Fibroblast of lung (primary cell): ENCODE measurements at regions not wholly inside any gene's neighbourhood (a gene's known extent, or its start where the extent isn't known, plus 50 kb on each side); places are given as distances from the start of the nearest gene placed in this dataset.

Experiments used
- DNase-seq, 2 donors: peaks; one replicate each; pipeline versions ENCODE4 v3.0.0 to v3.0.0-alpha.2; 2010; ENCODE audit warnings: low read depth in 2 of 2
- H2AFZ ChIP-seq: 2 replicates; pipeline ENCODE4 v1.5.1; 2012; ENCODE audit warnings: low read length, control low read depth, inconsistent platforms
- H3K27ac ChIP-seq: 2 replicates; pipeline ENCODE4 v1.5.1; 2011; ENCODE audit warnings: low read length, control low read depth; ENCODE audit not compliant: insufficient read depth
- H3K27me3 ChIP-seq: 2 replicates; pipeline ENCODE4 v1.5.1; 2011; ENCODE audit warnings: mild to moderate bottlenecking, low read length; ENCODE audit not compliant: control insufficient read depth, insufficient read depth
- H3K36me3 ChIP-seq: 2 replicates; pipeline ENCODE4 v1.5.1; 2011; ENCODE audit warnings: low read length; ENCODE audit not compliant: control insufficient read depth, insufficient read depth
- H3K4me1 ChIP-seq: 2 replicates; pipeline ENCODE4 v1.5.1; 2011; ENCODE audit warnings: low read length; ENCODE audit not compliant: control insufficient read depth, insufficient read depth; ENCODE audit errors: extremely low read depth
- H3K4me2 ChIP-seq: 2 replicates; pipeline ENCODE4 v1.5.1; 2011; ENCODE audit warnings: low read length, control low read depth; ENCODE audit not compliant: insufficient read depth; ENCODE audit errors: extremely low read depth
- H3K4me3 ChIP-seq, 4 experiments: fragments of 200-600 bp in 1 of 4; sonication (generic) in 1 of 4; replicated peaks in 1 of 4; 2 replicates each; pipeline ENCODE4 v1.5.1; 2011 to 2016; ENCODE audit warnings: low read length in 4 of 4, low read depth in 3 of 4, mild to moderate bottlenecking in 3 of 4, control low read depth in 2 of 4, inconsistent platforms in 1 of 4, mixed read lengths in 1 of 4; ENCODE audit not compliant: insufficient read depth in 1 of 4; ENCODE audit errors: control extremely low read depth in 1 of 4
- H3K79me2 ChIP-seq: 2 replicates; pipeline ENCODE4 v1.5.1; 2012; ENCODE audit warnings: mild to moderate bottlenecking, low read length, inconsistent platforms; ENCODE audit not compliant: control insufficient read depth, insufficient read depth
- H3K9ac ChIP-seq: 2 replicates; pipeline ENCODE4 v1.5.1; 2011; ENCODE audit warnings: mild to moderate bottlenecking, low read length, control low read depth; ENCODE audit not compliant: insufficient read depth
- H3K9me3 ChIP-seq: 2 replicates; pipeline ENCODE4 v1.5.1; 2012; ENCODE audit warnings: low read depth, low read length; ENCODE audit not compliant: control insufficient read depth, insufficient read depth
- H4K20me1 ChIP-seq: 2 replicates; pipeline ENCODE4 v1.5.1; 2011; ENCODE audit warnings: low read length; ENCODE audit not compliant: control insufficient read depth, insufficient read depth; ENCODE audit errors: extremely low read depth
- CTCF ChIP-seq, 2 donors: IDR thresholded peaks in 1 of 2; conservative IDR thresholded peaks in 1 of 2; 1 replicate in 1 of 2; 2 replicates in 1 of 2; pipeline ENCODE4 v1.5.1; 2011 to 2012; ENCODE audit warnings: low read length in 2 of 2, control low read depth in 1 of 2, inconsistent platforms in 1 of 2, low read depth in 1 of 2, mild to moderate bottlenecking in 1 of 2
- EZH2 ChIP-seq: IDR thresholded peaks from 2 replicates; pipeline ENCODE4 v1.5.1; 2012; ENCODE audit warnings: low read length, control low read depth, mild to moderate bottlenecking; ENCODE audit errors: missing control alignments

GRCh38 chr4:111813555-111814140 is 331.6 kb upstream of the FAM241A start:
- no peak for DNase-seq
- no peak overlapping the region for H2AFZ ChIP-seq

GRCh38 chr4:111814961-111815360 is 330.3 kb upstream of the FAM241A start:
- H3K4me1 ChIP-seq: no peaks in the 10 kb centered on the region
- H3K27me3 ChIP-seq: no peaks in the 10 kb centered on the region
- H3K9me3 ChIP-seq: no peaks in the 10 kb centered on the region
- no peak overlapping the region for H3K9ac ChIP-seq
- H3K4me2 ChIP-seq: no peak overlapping the region
- H4K20me1 ChIP-seq: no peaks in the 10 kb centered on the region
- no peak overlapping the region for H2AFZ ChIP-seq
- H3K79me2 ChIP-seq: no peaks in the 10 kb centered on the region
- TF ChIP-seq CTCF (conservative IDR thresholded peaks at IDR 0.05 in 1 of 2, IDR thresholded peaks at IDR 0.05 in 1 of 2; ENCODE audit: low read depth in 1 of 2, low read length in 2 of 2): no peak
- TF ChIP-seq EZH2: no peak
- no peak overlapping the region for H3K4me3 ChIP-seq
- no peak for DNase-seq
- H3K27ac ChIP-seq: no peak overlapping the region
- H3K36me3 ChIP-seq: no peaks in the 10 kb centered on the region

More at GRCh38 chr4:111813555-111814140, 331.6 kb upstream of the FAM241A start:
- no peak overlapping the region for H3K9ac ChIP-seq
- H3K4me1 ChIP-seq: no peaks in the 10 kb centered on the region
- no peak overlapping the region for H3K4me2 ChIP-seq
- no peaks in the 10 kb centered on the region for H3K79me2 ChIP-seq
- H3K4me3 ChIP-seq: no peak overlapping the region
- no peaks in the 10 kb centered on the region for H3K36me3 ChIP-seq
- H4K20me1 ChIP-seq: no peaks in the 10 kb centered on the region
- H3K27me3 ChIP-seq: no peaks in the 10 kb centered on the region
- H3K9me3 ChIP-seq: no peaks in the 10 kb centered on the region
- H3K27ac ChIP-seq: no peak overlapping the region
- TF ChIP-seq EZH2 (no peak), CTCF (conservative IDR thresholded peaks at IDR 0.05 in 1 of 2, IDR thresholded peaks at IDR 0.05 in 1 of 2; ENCODE audit: low read depth in 1 of 2, low read length in 2 of 2) (no peak)

- Histone ChIP-seq H2AFZ (no peak overlapping the region), H3K4me3 (no peak overlapping the region), H3K36me3 (no peaks in the 10 kb centered on the region), H4K20me1 (no peaks in the 10 kb centered on the region), H3K9me3 (no peaks in the 10 kb centered on the region), H3K27ac (no peak overlapping the region), H3K79me2 (no peaks in the 10 kb centered on the region), H3K4me2 (no peak overlapping the region), H3K4me1 (no peaks in the 10 kb centered on the region), H3K27me3 (no peaks in the 10 kb centered on the region), H3K9ac (no peak overlapping the region)
- DNase-seq: no peak
- TF ChIP-seq EZH2 (no peak), CTCF (conservative IDR thresholded peaks at IDR 0.05 in 1 of 2, IDR thresholded peaks at IDR 0.05 in 1 of 2; ENCODE audit: low read depth in 1 of 2, low read length in 2 of 2) (no peak)
Observed at GRCh38 chr4:111821342-111821741, 323.9 kb upstream of the FAM241A start.
